KMS-11 (cell line): ENCODE measurements at regions not wholly inside any gene's neighbourhood (a gene's known extent, or its start where the extent isn't known, plus 50 kb on each side); places are given as distances from the start of the nearest gene placed in this dataset.

Source experiments
- H2AFZ ChIP-seq: fragments of 200-600 bp; sonication (generic); 2 replicates; pipeline ENCODE4 v1.6.1; 2016; ENCODE audit warnings: antibody characterized with exemption, mixed run types, low read depth
- H3K27ac ChIP-seq: fragments of 200-600 bp; sonication (generic); 2 replicates; pipeline ENCODE4 v1.6.1; 2016; ENCODE audit warnings: mild to moderate bottlenecking, mixed run types
- H3K27me3 ChIP-seq: fragments of 200-600 bp; sonication (generic); 2 replicates; pipeline ENCODE4 v1.6.1; 2017; ENCODE audit warnings: mild to moderate bottlenecking, low read depth, mixed run types, moderate library complexity; ENCODE audit not compliant: insufficient read depth
- H3K36me3 ChIP-seq: fragments of 200-600 bp; sonication (generic); 2 replicates; pipeline ENCODE4 v1.6.1; 2017; ENCODE audit warnings: mild to moderate bottlenecking, mixed run types; ENCODE audit not compliant: insufficient read depth
- H3K4me1 ChIP-seq: fragments of 200-600 bp; sonication (generic); 2 replicates; pipeline ENCODE4 v1.6.1; 2016; ENCODE audit warnings: mild to moderate bottlenecking, low read depth, mixed run types; ENCODE audit not compliant: poor library complexity, severe bottlenecking
- H3K4me2 ChIP-seq: fragments of 200-600 bp; sonication (generic); 2 replicates; pipeline ENCODE4 v1.7.0; 2016; ENCODE audit warnings: mild to moderate bottlenecking, mixed run types
- H3K4me3 ChIP-seq: fragments of 200-600 bp; sonication (generic); IDR thresholded peaks from 2 replicates; pipeline ENCODE4 v1.6.1; 2017; ENCODE audit warnings: low read depth, low read length, mixed read lengths; ENCODE audit not compliant: insufficient read depth
- H3K79me2 ChIP-seq: fragments of 200-600 bp; sonication (generic); 2 replicates; pipeline ENCODE4 v1.6.1; 2016; ENCODE audit warnings: low read depth, mixed run types; ENCODE audit not compliant: insufficient read depth
- H3K9ac ChIP-seq: fragments of 200-600 bp; sonication (generic); 2 replicates; pipeline ENCODE4 v1.6.1; 2016; ENCODE audit warnings: mild to moderate bottlenecking, mixed run types
- H4K20me1 ChIP-seq: fragments of 200-600 bp; sonication (generic); 2 replicates; pipeline ENCODE4 v1.6.1; 2016; ENCODE audit warnings: mild to moderate bottlenecking, mixed run types; ENCODE audit not compliant: insufficient read depth
- TF ChIP-seq, protein P1 (sequence below): fragments of 200-600 bp; sonication (generic); conservative IDR thresholded peaks from 2 replicates; pipeline ENCODE4 v1.6.1; 2017; ENCODE audit warnings: low read depth, mild to moderate bottlenecking, antibody characterized with exemption, low read length, moderate library complexity, mixed read lengths

DNA sequence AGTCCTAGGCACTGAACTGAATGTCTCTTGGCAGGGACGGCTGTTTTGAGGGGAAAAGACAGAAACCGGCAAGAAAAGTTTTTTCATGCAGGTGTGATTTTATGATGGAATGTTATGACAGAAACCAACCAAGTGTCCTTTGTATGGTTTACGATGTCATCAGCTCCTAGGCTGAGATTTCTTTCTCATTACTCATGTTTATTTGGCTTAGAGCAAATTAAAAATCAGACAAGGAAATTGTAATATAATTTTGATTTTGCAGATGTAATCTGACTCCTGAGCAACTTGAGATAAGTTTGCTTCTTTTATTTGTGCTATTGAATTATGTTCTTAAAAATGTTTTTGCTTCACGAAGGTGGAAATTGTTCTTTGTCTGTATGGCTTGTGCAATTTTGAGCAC is 58.8 kb upstream of the MAP3K7 start:
- peak overlapping the region; percentile 88 for H3K27ac ChIP-seq
- H3K4me3 ChIP-seq = no peak overlapping the region
- peak overlapping the region; percentile 40; the same call in 1 of the 2 replicates for H2AFZ ChIP-seq
- H3K36me3 ChIP-seq = no peaks in the 10 kb centered on the region
- no peaks in the 10 kb centered on the region for H3K79me2 ChIP-seq
- H3K4me1 ChIP-seq = peaks cover 57% of the 10 kb centered on the region
- TF ChIP-seq, protein P1, sequence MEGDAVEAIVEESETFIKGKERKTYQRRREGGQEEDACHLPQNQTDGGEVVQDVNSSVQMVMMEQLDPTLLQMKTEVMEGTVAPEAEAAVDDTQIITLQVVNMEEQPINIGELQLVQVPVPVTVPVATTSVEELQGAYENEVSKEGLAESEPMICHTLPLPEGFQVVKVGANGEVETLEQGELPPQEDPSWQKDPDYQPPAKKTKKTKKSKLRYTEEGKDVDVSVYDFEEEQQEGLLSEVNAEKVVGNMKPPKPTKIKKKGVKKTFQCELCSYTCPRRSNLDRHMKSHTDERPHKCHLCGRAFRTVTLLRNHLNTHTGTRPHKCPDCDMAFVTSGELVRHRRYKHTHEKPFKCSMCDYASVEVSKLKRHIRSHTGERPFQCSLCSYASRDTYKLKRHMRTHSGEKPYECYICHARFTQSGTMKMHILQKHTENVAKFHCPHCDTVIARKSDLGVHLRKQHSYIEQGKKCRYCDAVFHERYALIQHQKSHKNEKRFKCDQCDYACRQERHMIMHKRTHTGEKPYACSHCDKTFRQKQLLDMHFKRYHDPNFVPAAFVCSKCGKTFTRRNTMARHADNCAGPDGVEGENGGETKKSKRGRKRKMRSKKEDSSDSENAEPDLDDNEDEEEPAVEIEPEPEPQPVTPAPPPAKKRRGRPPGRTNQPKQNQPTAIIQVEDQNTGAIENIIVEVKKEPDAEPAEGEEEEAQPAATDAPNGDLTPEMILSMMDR = no peak
- peak overlapping the region; percentile 14; the same call in 1 of the 2 replicates for H3K9ac ChIP-seq
- peak overlapping the region; percentile 98 for H3K4me2 ChIP-seq
- no peaks in the 10 kb centered on the region for H3K27me3 ChIP-seq
- H4K20me1 ChIP-seq = no peaks in the 10 kb centered on the region

DNA sequence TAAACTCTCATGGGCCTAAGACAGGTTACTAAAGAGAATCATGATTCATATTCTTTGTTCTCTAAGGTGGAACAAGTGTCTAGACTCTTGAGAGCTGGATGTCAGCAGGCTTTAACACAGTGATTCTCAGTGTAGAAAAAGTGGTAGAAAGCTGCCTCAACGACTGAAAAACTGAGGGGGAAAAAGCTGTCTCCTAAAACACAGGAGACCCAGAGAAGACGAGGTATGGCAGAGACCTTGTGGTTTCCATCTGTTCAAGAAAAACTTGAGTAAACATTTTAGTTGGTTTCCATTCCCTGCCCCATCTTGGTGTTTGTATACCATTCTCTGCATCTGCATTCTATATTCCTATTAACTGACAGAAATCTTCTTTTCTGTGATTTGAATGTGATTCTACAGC is 57.6 kb upstream of the MAP3K7 start:
- Histone ChIP-seq H3K9ac (peak overlapping the region; percentile 28; the same call in 1 of the 2 replicates), H3K27me3 (no peaks in the 10 kb centered on the region), H2AFZ (no peak overlapping the region), H3K27ac (peak overlapping the region; percentile 88), H3K79me2 (no peaks in the 10 kb centered on the region), H3K36me3 (no peaks in the 10 kb centered on the region), H3K4me2 (peak overlapping the region; percentile 98), H3K4me1 (peaks cover 57% of the 10 kb centered on the region), H4K20me1 (no peaks in the 10 kb centered on the region), H3K4me3 (no peak overlapping the region)
- TF ChIP-seq, protein P1 = no peak

DNA sequence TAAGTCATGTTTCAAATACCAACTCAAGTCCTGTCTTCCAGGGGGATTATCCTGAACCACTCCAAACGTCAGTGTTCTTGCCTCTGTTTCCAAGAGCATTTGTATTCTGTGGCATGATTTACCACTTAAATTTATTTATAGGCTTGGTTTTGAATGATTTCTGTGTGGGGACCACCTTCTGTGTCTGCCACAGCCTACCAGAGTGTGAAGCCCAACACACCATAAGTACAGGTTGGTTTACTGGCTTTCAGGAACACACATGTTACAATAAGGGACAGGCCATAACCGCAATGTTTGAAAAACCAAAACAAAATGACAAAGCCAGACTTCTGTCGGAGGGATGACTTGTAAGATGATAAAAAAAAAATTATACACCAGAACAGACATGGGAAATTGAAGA is 56.5 kb upstream of the MAP3K7 start:
- peaks cover 58% of the 10 kb centered on the region for H3K4me1 ChIP-seq
- H3K27me3 ChIP-seq = no peaks in the 10 kb centered on the region
- H3K36me3 ChIP-seq = no peaks in the 10 kb centered on the region
- TF ChIP-seq, protein P1 = no peak
- peak overlapping the region; percentile 88 for H3K27ac ChIP-seq
- peak overlapping the region; percentile 98 for H3K4me2 ChIP-seq
- no peaks in the 10 kb centered on the region for H4K20me1 ChIP-seq
- no peak overlapping the region for H3K4me3 ChIP-seq
- H2AFZ ChIP-seq = peak overlapping the region; percentile 45; the same call in 1 of the 2 replicates
- H3K79me2 ChIP-seq = no peaks in the 10 kb centered on the region
- peak overlapping the region; percentile 28; the same call in 1 of the 2 replicates for H3K9ac ChIP-seq

DNA sequence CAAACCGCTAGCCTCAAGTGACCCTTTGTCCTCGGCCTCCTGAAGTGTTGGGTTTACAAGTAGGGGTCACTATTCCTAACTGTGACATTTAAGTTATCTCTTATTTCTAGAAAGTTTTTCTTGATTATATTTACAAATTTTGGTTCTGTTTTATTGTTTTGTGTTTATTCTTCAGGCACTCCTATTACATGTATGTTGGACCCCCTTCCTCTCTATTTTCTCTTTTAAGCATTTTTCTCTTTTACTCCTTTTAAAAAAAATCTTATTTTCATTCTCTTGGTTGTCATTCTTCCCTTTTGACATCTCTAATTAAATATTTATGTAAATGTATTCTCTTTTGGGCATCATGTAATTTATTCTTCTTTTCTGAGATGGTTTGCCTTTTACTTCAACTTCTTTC is 50.4 kb upstream of the MAP3K7 start:
- no peak overlapping the region for H3K9ac ChIP-seq
- no peak overlapping the region for H2AFZ ChIP-seq
- TF ChIP-seq, protein P1 = no peak
- H3K4me1 ChIP-seq = peaks cover 13% of the 10 kb centered on the region
- no peaks in the 10 kb centered on the region for H3K36me3 ChIP-seq
- H4K20me1 ChIP-seq = no peaks in the 10 kb centered on the region
- H3K4me3 ChIP-seq = no peak overlapping the region
- H3K79me2 ChIP-seq = no peaks in the 10 kb centered on the region
- no peak overlapping the region for H3K4me2 ChIP-seq
- H3K27ac ChIP-seq = no peak overlapping the region
- no peaks in the 10 kb centered on the region for H3K27me3 ChIP-seq
